ENCODE measurements at regions not wholly inside any gene's neighbourhood (a gene's known extent, or its start where the extent isn't known, plus 50 kb on each side); places are given as distances from the start of the nearest gene placed in this dataset.
"Not testable (repeated sequence)": the region's sequence is repeated elsewhere in the genome, so short reads cannot be mapped to it uniquely, and the experiment has no call there.

- CTCF ChIA-PET, result interaction anchor here (0.6 kb wide), 1 partner anchor 96 kb away, joined by 3 read pairs; no protein-coding TSS in a partner anchor
- POLR2A ChIA-PET (ENCODE audit: low non-redundant PET), result no interaction called here
- no peak overlapping the region for H3K27ac ChIP-seq
- no peak for TF ChIP-seq CTCF (conservative IDR thresholded peaks at IDR 0.05; ENCODE audit: low read depth)
- DNase-seq (ENCODE audit: low spot score), result no peak
Observed at GRCh38 chr5:142404046-142404477, 79.2 kb upstream of the SPRY4 start.

DNA sequence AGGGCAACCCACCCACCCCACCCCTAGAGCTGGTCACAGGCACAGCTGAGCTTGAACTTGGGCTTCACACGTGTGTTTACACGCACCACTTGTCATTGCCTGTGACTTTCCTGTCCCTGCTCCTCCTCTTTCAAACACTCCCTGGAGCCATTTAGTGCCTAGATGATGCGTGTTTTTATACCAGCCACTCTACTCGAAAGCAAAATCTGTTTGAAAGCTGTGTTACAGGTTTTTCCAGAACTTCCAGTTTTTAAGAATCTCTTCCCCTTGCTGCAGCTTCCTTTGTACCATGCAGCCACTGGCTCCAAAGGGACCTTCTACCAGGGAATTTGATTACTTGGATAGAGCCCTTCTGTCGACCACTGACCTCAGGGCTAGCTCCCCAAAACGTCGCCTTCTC is 78.8 kb upstream of the SPRY4 start:
- ChIA-PET CTCF (interaction anchor here (0.6 kb wide), 1 partner anchor 97 kb away, joined by 3 read pairs; no protein-coding TSS in a partner anchor), POLR2A (ENCODE audit: low non-redundant PET) (no interaction called here)
- DNase-seq (ENCODE audit: low spot score), result peak; percentile 53
- TF ChIP-seq CTCF (conservative IDR thresholded peaks at IDR 0.05; ENCODE audit: low read depth), result no peak
- H3K27ac ChIP-seq, result no peak overlapping the region

DNA sequence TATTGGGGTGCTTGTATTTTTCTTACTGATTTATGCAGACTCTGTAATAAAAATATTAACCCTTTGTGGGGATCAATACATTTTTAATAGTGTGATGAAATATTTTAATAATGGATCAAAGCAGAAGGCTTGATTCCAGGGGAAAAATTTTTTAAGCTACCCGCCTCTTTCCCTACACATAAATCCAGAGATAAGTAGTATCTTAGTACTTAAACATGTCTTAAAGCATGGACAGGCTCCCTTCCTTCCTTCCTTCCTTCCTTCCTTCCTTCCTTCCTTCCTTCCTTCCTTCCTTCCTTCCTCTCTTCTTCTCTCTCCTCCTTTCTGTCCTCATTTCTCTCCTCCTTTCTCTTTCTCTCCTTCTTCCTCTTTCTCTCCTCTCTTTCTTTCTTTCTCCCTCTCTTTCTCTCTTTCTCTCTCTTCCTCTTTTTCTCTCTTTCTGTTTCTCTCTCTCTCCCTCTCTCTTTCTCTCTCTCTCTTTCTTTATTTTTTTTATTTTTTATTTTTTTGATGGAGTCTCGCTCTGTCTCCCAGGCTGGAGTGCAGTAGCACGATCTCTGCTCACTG is 78.0 kb upstream of the SPRY4 start:
- no peak overlapping the region for H3K27ac ChIP-seq
- CTCF ChIA-PET, result interaction anchor here (0.7 to 1.5 kb wide), 4 partner anchors 8 to 431 kb away, joined by 3 to 5 read pairs (median 3); no protein-coding TSS in a partner anchor
- DNase-seq (ENCODE audit: low spot score), result no peak
- TF ChIP-seq CTCF (conservative IDR thresholded peaks at IDR 0.05; ENCODE audit: low read depth), result no peak
- POLR2A ChIA-PET (ENCODE audit: low non-redundant PET), result no interaction called here

DNA sequence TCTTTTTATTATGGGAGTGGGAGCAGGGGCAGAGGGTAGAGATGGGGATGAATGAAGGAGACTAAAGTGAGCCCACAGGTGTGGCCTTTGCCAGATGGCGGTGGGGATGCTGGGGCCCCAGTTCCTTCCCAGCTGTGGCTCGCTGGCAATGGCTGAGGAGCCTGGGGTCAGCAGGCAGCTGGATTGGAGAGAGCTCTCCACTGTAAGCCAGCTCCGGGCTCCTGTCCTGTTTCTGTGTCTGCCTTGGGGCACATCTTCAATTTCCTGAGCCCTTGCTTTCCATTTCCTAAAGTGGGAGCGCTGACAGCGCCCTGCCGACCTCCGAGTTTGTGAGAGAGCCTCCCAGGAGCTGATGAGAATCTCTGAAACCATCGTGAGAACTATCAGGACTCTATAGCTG is 75.6 kb upstream of the SPRY4 start:
- no peak for TF ChIP-seq CTCF (conservative IDR thresholded peaks at IDR 0.05; ENCODE audit: low read depth)
- ChIA-PET CTCF (interaction anchor here (0.6 kb wide), 1 partner anchor 522 kb away, joined by 3 read pairs; no protein-coding TSS in a partner anchor), POLR2A (ENCODE audit: low non-redundant PET) (interaction anchor here (0.6 kb wide), 2 partner anchors 15 to 38 kb away, joined by 5 to 6 read pairs; no protein-coding TSS in a partner anchor)
- no peak overlapping the region for H3K27ac ChIP-seq
- DNase-seq (ENCODE audit: low spot score), result no peak

- CTCF ChIA-PET, result interaction anchor here (0.6 kb wide), 1 partner anchor 522 kb away, joined by 3 read pairs; no protein-coding TSS in a partner anchor
- DNase-seq (ENCODE audit: low spot score), result no peak
- no peak overlapping the region for H3K27ac ChIP-seq
- no peak for TF ChIP-seq CTCF (conservative IDR thresholded peaks at IDR 0.05; ENCODE audit: low read depth)
- POLR2A ChIA-PET (ENCODE audit: low non-redundant PET), result no interaction called here
Observed at GRCh38 chr5:142399891-142400290, 75.1 kb upstream of the SPRY4 start.

- no peak for DNase-seq (ENCODE audit: low spot score)
- no peak overlapping the region for H3K27ac ChIP-seq
- POLR2A ChIA-PET (ENCODE audit: low non-redundant PET), result no interaction called here
- TF ChIP-seq CTCF (conservative IDR thresholded peaks at IDR 0.05; ENCODE audit: low read depth), result no peak
- CTCF ChIA-PET, result no interaction called here
Observed at GRCh38 chr5:142398730-142399055, 73.9 kb upstream of the SPRY4 start.

DNA sequence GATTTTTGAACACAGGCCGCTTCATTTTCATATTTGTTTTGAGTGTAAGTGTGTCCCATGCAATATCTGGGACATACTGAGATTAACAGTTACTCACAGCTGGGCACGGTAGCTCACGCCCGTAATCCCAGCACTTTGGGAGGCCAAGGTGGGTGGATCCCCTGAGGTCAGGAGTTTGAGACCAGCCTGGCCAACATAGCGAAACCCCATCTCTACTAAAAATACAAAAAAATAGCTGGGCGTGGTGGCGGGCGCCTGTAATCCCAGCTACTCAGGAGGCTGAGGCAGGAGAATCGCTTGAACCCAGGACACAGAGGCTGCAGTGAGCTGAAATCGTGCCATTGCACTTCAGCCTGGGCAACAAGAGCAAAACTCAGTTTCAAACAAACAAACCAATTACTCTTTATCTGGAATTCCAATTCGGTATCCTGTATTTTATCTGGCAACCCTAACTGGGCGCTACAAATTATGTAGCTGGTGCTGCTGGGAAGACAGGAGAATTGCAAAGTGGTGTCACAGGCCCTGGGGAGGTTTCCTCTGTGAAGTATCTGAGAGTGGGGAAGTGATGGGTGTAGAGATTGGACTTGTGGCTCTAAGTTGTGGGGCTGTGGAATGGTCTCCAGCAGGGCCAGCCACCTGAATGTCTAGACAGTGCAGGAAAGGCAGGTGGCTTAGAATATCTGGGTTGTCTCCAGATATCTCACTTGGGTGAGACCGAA is 73.3 kb upstream of the SPRY4 start:
- CTCF ChIA-PET; H3K27ac ChIP-seq; POLR2A ChIA-PET (ENCODE audit: low non-redundant PET); DNase-seq (ENCODE audit: low spot score): not testable (repeated sequence)
